Neural progenitor cell (in vitro differentiated cells): ENCODE measurements at regions not wholly inside any gene's neighbourhood (a gene's known extent, or its start where the extent isn't known, plus 50 kb on each side); places are given as distances from the start of the nearest gene placed in this dataset.

Source experiments
- EZH2phosphoT487 ChIP-seq: fragments of 200-600 bp; sonication (generic); IDR thresholded peaks from 2 replicates; pipeline ENCODE4 v1.6.1; 2017; ENCODE audit warnings: antibody characterized with exemption
- TF ChIP-seq, protein P1 (sequence below): fragments of 200-600 bp; sonication (generic); IDR thresholded peaks from 2 replicates; pipeline ENCODE4 v1.5.1; 2017; ENCODE audit warnings: antibody characterized with exemption, mild to moderate bottlenecking

DNA sequence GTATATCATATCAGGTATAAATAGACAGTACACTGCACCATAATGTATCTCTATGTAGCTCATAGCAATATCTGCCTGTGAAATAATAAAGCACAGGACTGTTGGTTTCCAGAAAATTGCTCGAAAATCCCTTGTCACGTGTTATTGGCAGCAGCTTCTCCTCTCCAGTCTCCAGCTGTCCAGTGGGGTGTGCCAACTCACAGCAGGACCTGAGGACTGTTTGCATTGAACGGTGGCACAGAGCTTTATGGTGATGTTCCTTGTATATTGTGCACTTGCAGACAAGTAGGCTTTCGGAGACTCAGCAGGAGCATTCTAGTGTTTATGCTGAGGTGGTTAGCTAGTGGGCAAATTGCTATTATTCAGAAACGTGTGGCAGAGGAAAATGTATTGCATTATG, 182.2 kb upstream of the ATP5MC3 start:
- TF ChIP-seq, protein P1, sequence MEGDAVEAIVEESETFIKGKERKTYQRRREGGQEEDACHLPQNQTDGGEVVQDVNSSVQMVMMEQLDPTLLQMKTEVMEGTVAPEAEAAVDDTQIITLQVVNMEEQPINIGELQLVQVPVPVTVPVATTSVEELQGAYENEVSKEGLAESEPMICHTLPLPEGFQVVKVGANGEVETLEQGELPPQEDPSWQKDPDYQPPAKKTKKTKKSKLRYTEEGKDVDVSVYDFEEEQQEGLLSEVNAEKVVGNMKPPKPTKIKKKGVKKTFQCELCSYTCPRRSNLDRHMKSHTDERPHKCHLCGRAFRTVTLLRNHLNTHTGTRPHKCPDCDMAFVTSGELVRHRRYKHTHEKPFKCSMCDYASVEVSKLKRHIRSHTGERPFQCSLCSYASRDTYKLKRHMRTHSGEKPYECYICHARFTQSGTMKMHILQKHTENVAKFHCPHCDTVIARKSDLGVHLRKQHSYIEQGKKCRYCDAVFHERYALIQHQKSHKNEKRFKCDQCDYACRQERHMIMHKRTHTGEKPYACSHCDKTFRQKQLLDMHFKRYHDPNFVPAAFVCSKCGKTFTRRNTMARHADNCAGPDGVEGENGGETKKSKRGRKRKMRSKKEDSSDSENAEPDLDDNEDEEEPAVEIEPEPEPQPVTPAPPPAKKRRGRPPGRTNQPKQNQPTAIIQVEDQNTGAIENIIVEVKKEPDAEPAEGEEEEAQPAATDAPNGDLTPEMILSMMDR: no peak
- TF ChIP-seq EZH2phosphoT487: no peak
